Trophoblast cell (in vitro differentiated cells and primary cell): ENCODE measurements at regions not wholly inside any gene's neighbourhood (a gene's known extent, or its start where the extent isn't known, plus 50 kb on each side); places are given as distances from the start of the nearest gene placed in this dataset.

ENCODE experiments used
- DNase-seq, 2 donors: peaks; one replicate each; pipeline ENCODE4 v3.0.0-alpha.2; 2016
- H2AFZ ChIP-seq: 2 replicates; pipeline ENCODE4 v1.6.1; 2013; ENCODE audit warnings: low read length, moderate library complexity, mild to moderate bottlenecking; ENCODE audit not compliant: insufficient read depth, poor library complexity
- H2AK5ac ChIP-seq: 2 replicates; pipeline ENCODE4 v1.6.1; 2013; ENCODE audit warnings: mild to moderate bottlenecking, low read length
- H2BK120ac ChIP-seq: 2 replicates; pipeline ENCODE4 v1.6.1; 2013; ENCODE audit warnings: low read length, mild to moderate bottlenecking, moderate library complexity; ENCODE audit not compliant: insufficient read depth, poor library complexity
- H2BK12ac ChIP-seq: 2 replicates; pipeline ENCODE4 v1.6.1; 2013; ENCODE audit warnings: mild to moderate bottlenecking, low read length, moderate library complexity
- H2BK5ac ChIP-seq: 2 replicates; pipeline ENCODE4 v1.6.1; 2013; ENCODE audit warnings: low read length, low read depth, moderate library complexity, mild to moderate bottlenecking; ENCODE audit not compliant: poor library complexity
- H3K14ac ChIP-seq: 2 replicates; pipeline ENCODE4 v1.6.1; 2013; ENCODE audit warnings: mild to moderate bottlenecking, low read length
- H3K18ac ChIP-seq: 2 replicates; pipeline ENCODE4 v1.6.1; 2013; ENCODE audit warnings: mild to moderate bottlenecking, low read length
- H3K23ac ChIP-seq: 2 replicates; pipeline ENCODE4 v1.6.1; 2013; ENCODE audit warnings: low read length
- H3K27ac ChIP-seq: 2 replicates; pipeline ENCODE4 v1.5.1; 2013; ENCODE audit warnings: low read depth, mild to moderate bottlenecking, inconsistent platforms, low read length, moderate library complexity
- H3K27me3 ChIP-seq: 2 replicates; pipeline ENCODE4 v1.6.1; 2013; ENCODE audit warnings: inconsistent platforms, mild to moderate bottlenecking, low read length, moderate library complexity; ENCODE audit not compliant: insufficient read depth
- H3K36me3 ChIP-seq, 2 experiments: 1 replicate in 1 of 2; 2 replicates in 1 of 2; pipeline ENCODE4 v1.6.1; 2013; ENCODE audit warnings: low read length in 2 of 2, mild to moderate bottlenecking in 2 of 2, moderate library complexity in 1 of 2; ENCODE audit not compliant: insufficient read depth in 2 of 2, control insufficient read depth in 1 of 2
- H3K4ac ChIP-seq: 2 replicates; pipeline ENCODE4 v1.6.1; 2013; ENCODE audit warnings: low read depth, mild to moderate bottlenecking, low read length, moderate library complexity
- H3K4me1 ChIP-seq, 2 experiments: 1 replicate in 1 of 2; 2 replicates in 1 of 2; pipeline ENCODE4 v1.6.1; 2013; ENCODE audit warnings: low read length in 2 of 2, mild to moderate bottlenecking in 2 of 2, moderate library complexity in 1 of 2; ENCODE audit not compliant: insufficient read depth in 2 of 2, control insufficient read depth in 1 of 2
- H3K4me2 ChIP-seq: 2 replicates; pipeline ENCODE4 v1.6.1; 2013; ENCODE audit warnings: inconsistent platforms, mild to moderate bottlenecking, low read length, moderate library complexity
- H3K4me3 ChIP-seq: 2 replicates; pipeline ENCODE4 v1.5.1; 2013; ENCODE audit warnings: mild to moderate bottlenecking, low read depth, low read length, inconsistent platforms
- H3K79me1 ChIP-seq: one replicate; pipeline ENCODE4 v1.6.1; 2013; ENCODE audit warnings: low read length
- H3K79me2 ChIP-seq: 2 replicates; pipeline ENCODE4 v1.6.1; 2013; ENCODE audit warnings: low read length, mild to moderate bottlenecking; ENCODE audit not compliant: control insufficient read depth, insufficient read depth, poor library complexity
- H3K9ac ChIP-seq: 2 replicates; pipeline ENCODE4 v1.6.1; 2013; ENCODE audit warnings: mild to moderate bottlenecking, low read length
- H3K9me3 ChIP-seq: 2 replicates; pipeline ENCODE4 v1.6.1; 2013; ENCODE audit warnings: low read depth, mild to moderate bottlenecking, control low read depth, inconsistent platforms, low read length; ENCODE audit not compliant: insufficient read depth
- H4K12ac ChIP-seq: 2 replicates; pipeline ENCODE4 v1.6.1; 2013; ENCODE audit warnings: low read depth, mild to moderate bottlenecking, low read length, moderate library complexity
- H4K8ac ChIP-seq: 2 replicates; pipeline ENCODE4 v1.6.1; 2013; ENCODE audit warnings: low read depth, mild to moderate bottlenecking, low read length, moderate library complexity
- H4K91ac ChIP-seq: one replicate; pipeline ENCODE4 v1.6.1; 2013; ENCODE audit warnings: low read depth, mild to moderate bottlenecking, low read length, moderate library complexity
- WGBS: extraction: QIAGEN DNeasy Blood & Tissue Kit; methylation state at CpG from one replicate; pipeline ENCODE4 v1.1.7; 2013; ENCODE audit warnings: missing lambda C conversion rate; ENCODE audit not compliant: insufficient read length, insufficient coverage; ENCODE audit errors: extremely low coverage; 5-methylcytosine and 5-hydroxymethylcytosine counted together

GRCh38 chr13:68851026-68851425, 1256.6 kb upstream of the ATXN8OS start:
- Histone ChIP-seq H4K12ac (no peak overlapping the region), H4K91ac (no peak overlapping the region), H3K9ac (no peak overlapping the region), H3K27me3 (no peaks in the 10 kb centered on the region), H3K4me3 (no peak overlapping the region), H3K14ac (no peak overlapping the region), H3K79me2 (no peaks in the 10 kb centered on the region), H3K4me2 (no peak overlapping the region), H2AFZ (no peak overlapping the region), H3K9me3 (peaks cover 1% of the 10 kb centered on the region), H2BK120ac (no peak overlapping the region), H3K36me3 (no peaks in the 10 kb centered on the region), H2AK5ac (no peak overlapping the region), H3K79me1 (no peaks in the 10 kb centered on the region), H3K23ac (no peak overlapping the region), H2BK5ac (no peak overlapping the region), H3K4me1 (no peaks in the 10 kb centered on the region), H3K27ac (no peak overlapping the region), H3K18ac (no peak overlapping the region), H2BK12ac (no peak overlapping the region), H3K4ac (no peak overlapping the region), H4K8ac (no peak overlapping the region)
- DNase-seq = peak in 1 of 2 donors; percentile 10
- WGBS = no CpG with 5 or more reads among the region's 1 CpG

GRCh38 chr13:68850160-68850559, 1257.5 kb upstream of the ATXN8OS start:
- Histone ChIP-seq H3K4me1 (no peaks in the 10 kb centered on the region), H3K27ac (no peak overlapping the region), H4K91ac (no peak overlapping the region), H2BK12ac (no peak overlapping the region), H3K14ac (no peak overlapping the region), H3K9me3 (peaks cover 5% of the 10 kb centered on the region), H3K4ac (no peak overlapping the region), H4K8ac (no peak overlapping the region), H3K9ac (no peak overlapping the region), H3K4me2 (no peak overlapping the region), H3K18ac (no peak overlapping the region), H2BK5ac (no peak overlapping the region), H3K79me2 (no peaks in the 10 kb centered on the region), H3K79me1 (no peaks in the 10 kb centered on the region), H3K23ac (no peak overlapping the region), H2BK120ac (no peak overlapping the region), H2AK5ac (no peak overlapping the region), H4K12ac (no peak overlapping the region), H2AFZ (no peak overlapping the region), H3K36me3 (no peaks in the 10 kb centered on the region), H3K4me3 (no peak overlapping the region), H3K27me3 (no peaks in the 10 kb centered on the region)
- WGBS = no CpG with 5 or more reads among the region's 3 CpGs
- peak in 1 of 2 donors; percentile 80 for DNase-seq

DNA sequence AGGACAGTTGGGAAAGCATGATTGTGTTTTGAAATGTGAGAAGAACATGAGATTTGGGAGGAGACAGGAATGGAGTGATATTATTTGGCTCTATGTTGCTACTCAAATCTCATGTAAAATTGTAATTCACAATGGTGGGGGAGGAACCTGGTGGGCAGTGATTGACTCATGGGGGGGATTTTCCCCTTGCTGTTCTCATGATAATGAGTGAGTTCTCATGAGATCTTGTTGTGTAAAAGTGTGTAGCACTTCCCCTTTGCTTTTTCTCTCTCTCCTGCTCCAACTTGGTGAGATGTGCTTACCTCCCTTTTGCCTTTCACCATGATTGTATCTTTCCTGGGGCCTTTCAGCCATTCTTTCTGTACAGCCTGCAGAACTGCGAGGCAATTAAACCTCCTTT, 1261.0 kb upstream of the ATXN8OS start:
- H3K4me1 ChIP-seq = no peaks in the 10 kb centered on the region
- no peak overlapping the region for H2AK5ac ChIP-seq
- H2BK120ac ChIP-seq = no peak overlapping the region
- H2BK12ac ChIP-seq = no peak overlapping the region
- no peak overlapping the region for H4K91ac ChIP-seq
- no peak overlapping the region for H2AFZ ChIP-seq
- H4K8ac ChIP-seq = no peak overlapping the region
- no peaks in the 10 kb centered on the region for H3K79me1 ChIP-seq
- WGBS = no CpG with 5 or more reads among the region's 1 CpG
- no peaks in the 10 kb centered on the region for H3K36me3 ChIP-seq
- H3K79me2 ChIP-seq = no peaks in the 10 kb centered on the region
- H3K4me2 ChIP-seq = no peak overlapping the region
- H3K27me3 ChIP-seq = no peaks in the 10 kb centered on the region
- H3K14ac ChIP-seq = no peak overlapping the region
- H4K12ac ChIP-seq = no peak overlapping the region
- no peak overlapping the region for H3K23ac ChIP-seq
- H2BK5ac ChIP-seq = no peak overlapping the region
- H3K18ac ChIP-seq = no peak overlapping the region
- no peak overlapping the region for H3K4me3 ChIP-seq
- H3K27ac ChIP-seq = no peak overlapping the region
- no peak overlapping the region for H3K9ac ChIP-seq
- H3K9me3 ChIP-seq = peaks cover 5% of the 10 kb centered on the region
- no peak overlapping the region for H3K4ac ChIP-seq
- no peak for DNase-seq

- H3K27ac ChIP-seq = no peak overlapping the region
- no peak overlapping the region for H3K4me3 ChIP-seq
- no peaks in the 10 kb centered on the region for H3K79me1 ChIP-seq
- DNase-seq = no peak
- no peak overlapping the region for H2AK5ac ChIP-seq
- no peaks in the 10 kb centered on the region for H3K27me3 ChIP-seq
- no peak overlapping the region for H2BK120ac ChIP-seq
- no peak overlapping the region for H3K14ac ChIP-seq
- H4K8ac ChIP-seq = no peak overlapping the region
- H3K36me3 ChIP-seq = no peaks in the 10 kb centered on the region
- no peaks in the 10 kb centered on the region for H3K9me3 ChIP-seq
- H4K91ac ChIP-seq = no peak overlapping the region
- no peak overlapping the region for H3K9ac ChIP-seq
- no peak overlapping the region for H4K12ac ChIP-seq
- no peak overlapping the region for H2AFZ ChIP-seq
- no peak overlapping the region for H3K4ac ChIP-seq
- no peaks in the 10 kb centered on the region for H3K4me1 ChIP-seq
- no peak overlapping the region for H3K18ac ChIP-seq
- H2BK5ac ChIP-seq = no peak overlapping the region
- no peaks in the 10 kb centered on the region for H3K79me2 ChIP-seq
- H2BK12ac ChIP-seq = no peak overlapping the region
- H3K23ac ChIP-seq = no peak overlapping the region
- no peak overlapping the region for H3K4me2 ChIP-seq
These were observed 1273.3 kb upstream of the ATXN8OS start for GRCh38 chr13:68834375-68834774.
